Tibial nerve (tissue), 3 donors: ENCODE measurements at regions not wholly inside any gene's neighbourhood (a gene's known extent, or its start where the extent isn't known, plus 50 kb on each side); places are given as distances from the start of the nearest gene placed in this dataset.

ENCODE experiments used
- EP300 ChIP-seq, 2 donors: sonication (generic); formaldehyde crosslinking; IDR thresholded peaks; one replicate each; pipeline ENCODE4 v1.6.1; 2017; ENCODE audit warnings: antibody characterized with exemption in 2 of 2, mild to moderate bottlenecking in 1 of 2
- POLR2A ChIP-seq, 2 donors: fragments of 450-650 bp; IDR thresholded peaks; one replicate each; pipeline ENCODE4 v1.6.1; 2017; ENCODE audit warnings: antibody characterized with exemption in 2 of 2, mild to moderate bottlenecking in 2 of 2, moderate library complexity in 2 of 2

DNA sequence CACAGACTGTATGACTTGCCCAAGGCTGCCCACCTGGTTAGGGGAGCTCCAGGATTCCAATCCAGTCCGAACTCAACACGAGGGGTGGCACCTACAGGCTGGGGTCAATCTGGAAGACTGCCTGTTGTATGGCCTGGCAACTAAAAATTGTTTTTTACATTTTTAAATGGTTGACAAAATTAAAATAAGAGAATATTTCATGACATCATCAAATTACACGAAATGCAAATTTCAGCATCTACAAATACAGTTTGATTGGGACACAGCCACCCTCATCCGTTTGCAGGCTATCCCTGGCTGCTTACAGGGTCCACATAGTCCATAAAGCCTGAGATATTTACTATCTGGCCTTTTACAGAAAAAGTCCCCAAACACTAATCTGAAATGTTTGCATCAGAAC lies 235.9 kb upstream of the GMDS start:
- TF ChIP-seq EP300 (IDR thresholded peaks at IDR 0.05) (no peak), POLR2A (IDR thresholded peaks at IDR 0.05) (no peak)
